ENCODE measurements at regions not wholly inside any gene's neighbourhood (a gene's known extent, or its start where the extent isn't known, plus 50 kb on each side); places are given as distances from the start of the nearest gene placed in this dataset.

DNA sequence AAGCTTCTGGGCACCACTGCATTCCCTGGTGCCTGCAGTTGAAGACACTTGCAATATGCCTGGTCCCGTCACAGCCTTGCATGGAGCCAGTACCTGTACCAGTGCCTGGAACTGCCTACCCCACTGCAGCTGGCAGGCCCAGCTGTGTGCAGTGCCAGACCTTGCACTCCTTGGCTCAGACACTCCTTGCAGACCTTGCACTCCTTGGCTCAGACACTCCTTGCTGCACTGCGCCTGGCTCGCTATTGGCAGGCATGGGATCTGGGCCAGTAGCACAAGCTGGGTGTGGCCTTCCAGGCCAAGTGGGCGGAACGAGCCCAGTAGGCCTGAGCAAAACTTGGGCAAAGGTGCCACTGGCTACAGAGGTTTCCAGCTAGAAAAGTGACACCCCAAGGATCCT is 1189.1 kb downstream of the GRIK2 start:
- Histone ChIP-seq H3K36me3 (no peaks in the 10 kb centered on the region), H3K4me3 (no peak overlapping the region), H3K27ac (no peak overlapping the region), H3K4me1 (no peaks in the 10 kb centered on the region), H3K9me3 (peaks cover 4% of the 10 kb centered on the region), H3K27me3 (no peaks in the 10 kb centered on the region)
- TF ChIP-seq, protein P1, sequence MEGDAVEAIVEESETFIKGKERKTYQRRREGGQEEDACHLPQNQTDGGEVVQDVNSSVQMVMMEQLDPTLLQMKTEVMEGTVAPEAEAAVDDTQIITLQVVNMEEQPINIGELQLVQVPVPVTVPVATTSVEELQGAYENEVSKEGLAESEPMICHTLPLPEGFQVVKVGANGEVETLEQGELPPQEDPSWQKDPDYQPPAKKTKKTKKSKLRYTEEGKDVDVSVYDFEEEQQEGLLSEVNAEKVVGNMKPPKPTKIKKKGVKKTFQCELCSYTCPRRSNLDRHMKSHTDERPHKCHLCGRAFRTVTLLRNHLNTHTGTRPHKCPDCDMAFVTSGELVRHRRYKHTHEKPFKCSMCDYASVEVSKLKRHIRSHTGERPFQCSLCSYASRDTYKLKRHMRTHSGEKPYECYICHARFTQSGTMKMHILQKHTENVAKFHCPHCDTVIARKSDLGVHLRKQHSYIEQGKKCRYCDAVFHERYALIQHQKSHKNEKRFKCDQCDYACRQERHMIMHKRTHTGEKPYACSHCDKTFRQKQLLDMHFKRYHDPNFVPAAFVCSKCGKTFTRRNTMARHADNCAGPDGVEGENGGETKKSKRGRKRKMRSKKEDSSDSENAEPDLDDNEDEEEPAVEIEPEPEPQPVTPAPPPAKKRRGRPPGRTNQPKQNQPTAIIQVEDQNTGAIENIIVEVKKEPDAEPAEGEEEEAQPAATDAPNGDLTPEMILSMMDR (IDR thresholded peaks at IDR 0.05), result no peak
- TF ChIP-seq POLR2AphosphoS5 (IDR thresholded peaks at IDR 0.05) (no peak), POLR2A (IDR thresholded peaks at IDR 0.05) (no peak), EP300 (IDR thresholded peaks at IDR 0.05) (no peak)
- WGBS, result 88% methylated on average over 5 of the region's 5 CpGs
- no peak for DNase-seq (ENCODE audit: low spot score in 2 of 2)

DNA sequence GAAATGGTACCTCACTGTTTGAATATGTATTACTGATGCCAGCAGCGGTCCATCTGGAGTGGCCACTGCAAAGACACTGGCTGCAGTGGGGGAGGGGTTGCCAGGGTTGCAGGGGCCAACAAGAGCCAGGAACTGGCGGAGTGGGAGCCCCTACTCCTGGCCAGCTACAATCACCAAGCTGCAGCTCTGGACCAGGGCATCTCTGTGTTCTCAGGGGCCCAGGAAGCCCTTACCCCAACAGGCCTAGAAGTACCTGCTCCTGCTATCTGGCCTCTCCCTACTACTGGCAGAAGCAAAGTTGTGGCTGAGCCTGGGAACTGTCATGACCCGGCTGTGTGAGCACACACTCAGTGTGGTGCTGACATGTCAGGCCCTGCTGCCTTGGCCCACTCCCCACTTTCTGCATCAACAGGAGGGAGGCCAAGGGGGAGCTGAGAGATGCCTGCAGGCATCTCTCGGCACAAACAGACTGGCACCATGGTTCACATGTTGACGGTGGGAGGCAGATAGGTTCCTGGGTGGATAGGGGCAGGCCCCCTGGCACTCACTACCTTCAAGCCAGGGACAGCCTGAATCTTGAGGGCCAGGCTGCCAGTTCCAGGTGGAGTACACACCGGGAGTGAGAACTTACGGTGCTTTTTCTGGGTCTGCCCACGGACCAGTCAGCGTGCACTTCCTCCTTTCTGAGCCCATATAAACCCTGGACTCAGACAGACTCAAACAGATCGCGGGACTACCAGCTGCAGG is 1188.0 kb downstream of the GRIK2 start:
- H3K9me3 ChIP-seq, result peaks cover 4% of the 10 kb centered on the region
- TF ChIP-seq, protein P1 (IDR thresholded peaks at IDR 0.05), result no peak
- TF ChIP-seq POLR2AphosphoS5 (IDR thresholded peaks at IDR 0.05) (no peak), POLR2A (IDR thresholded peaks at IDR 0.05) (no peak), EP300 (IDR thresholded peaks at IDR 0.05) (no peak)
- H3K4me1 ChIP-seq, result no peaks in the 10 kb centered on the region
- H3K36me3 ChIP-seq, result no peaks in the 10 kb centered on the region
- no peak for DNase-seq (ENCODE audit: low spot score in 2 of 2)
- H3K27ac ChIP-seq, result no peak overlapping the region
- no peaks in the 10 kb centered on the region for H3K27me3 ChIP-seq
- 84% methylated on average over 8 of the region's 11 CpGs for WGBS
- no peak overlapping the region for H3K4me3 ChIP-seq

DNA sequence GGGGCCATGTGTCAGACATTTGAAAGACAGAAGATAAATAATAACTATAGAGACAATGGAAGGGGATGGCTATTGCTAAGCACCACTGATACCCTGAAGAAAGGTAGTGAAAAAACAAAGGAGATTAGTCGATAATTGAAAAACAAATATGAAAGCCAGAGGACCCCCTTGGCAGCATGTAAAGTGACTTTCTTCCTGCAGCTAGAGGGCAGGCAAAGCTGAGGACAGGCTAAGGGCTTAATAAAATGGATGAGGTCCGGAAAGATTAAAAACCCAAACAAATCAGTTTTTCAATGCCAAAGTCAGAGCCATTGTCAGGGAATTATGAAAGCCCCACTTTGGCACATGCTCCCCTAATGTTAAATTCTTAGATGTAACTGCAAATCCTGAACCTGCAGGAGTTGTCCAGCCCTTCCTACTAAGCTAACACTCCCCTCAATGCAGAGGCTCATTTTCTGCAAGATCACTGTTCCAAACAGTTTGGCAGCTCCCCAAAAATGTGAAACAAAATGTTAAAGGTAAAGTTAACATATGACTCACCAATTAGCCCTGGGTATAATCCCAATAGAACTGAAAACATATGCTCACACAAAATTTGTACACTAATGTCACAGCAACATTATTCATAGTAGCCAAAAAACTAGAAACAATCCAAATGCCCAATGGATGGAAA is 1177.9 kb downstream of the GRIK2 start:
- H3K27ac ChIP-seq, result no peak overlapping the region
- DNase-seq (ENCODE audit: low spot score in 2 of 2), result no peak
- 80% methylated on average over 2 of the region's 2 CpGs for WGBS
- no peaks in the 10 kb centered on the region for H3K4me1 ChIP-seq
- H3K4me3 ChIP-seq, result no peak overlapping the region
- no peak for TF ChIP-seq POLR2A (IDR thresholded peaks at IDR 0.05)
- TF ChIP-seq POLR2AphosphoS5 (IDR thresholded peaks at IDR 0.05), result no peak
- no peaks in the 10 kb centered on the region for H3K9me3 ChIP-seq
- no peaks in the 10 kb centered on the region for H3K27me3 ChIP-seq
- H3K36me3 ChIP-seq, result no peaks in the 10 kb centered on the region

DNA sequence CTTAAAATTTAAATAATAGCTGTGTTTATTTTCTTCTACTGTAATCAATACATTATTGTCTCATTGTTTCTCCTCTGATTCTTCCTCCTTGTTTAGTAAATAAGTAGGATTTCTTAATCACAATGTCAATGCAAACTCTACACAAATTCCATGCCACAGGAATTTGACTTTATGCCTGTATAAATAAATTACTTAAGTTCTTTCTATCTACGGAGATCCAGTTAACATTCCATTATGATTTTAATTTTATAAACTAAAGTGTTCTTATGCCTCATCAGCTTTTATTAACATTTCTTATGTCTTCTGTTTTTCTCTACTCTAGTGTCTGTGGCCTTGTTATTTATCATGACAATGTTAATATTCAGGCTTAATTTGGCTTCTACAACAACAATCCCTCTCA is 1169.2 kb downstream of the GRIK2 start:
- WGBS, result 46% methylated on average over 1 of the region's 1 CpG
- TF ChIP-seq, protein P1 (IDR thresholded peaks at IDR 0.05), result no peak
- TF ChIP-seq POLR2AphosphoS5 (IDR thresholded peaks at IDR 0.05) (no peak), POLR2A (IDR thresholded peaks at IDR 0.05) (no peak), EP300 (IDR thresholded peaks at IDR 0.05) (no peak)
- Histone ChIP-seq H3K27me3 (no peaks in the 10 kb centered on the region), H3K4me3 (no peak overlapping the region), H3K36me3 (no peaks in the 10 kb centered on the region), H3K9me3 (no peaks in the 10 kb centered on the region), H3K27ac (no peak overlapping the region), H3K4me1 (no peaks in the 10 kb centered on the region)
- DNase-seq (ENCODE audit: low spot score in 2 of 2), result no peak

DNA sequence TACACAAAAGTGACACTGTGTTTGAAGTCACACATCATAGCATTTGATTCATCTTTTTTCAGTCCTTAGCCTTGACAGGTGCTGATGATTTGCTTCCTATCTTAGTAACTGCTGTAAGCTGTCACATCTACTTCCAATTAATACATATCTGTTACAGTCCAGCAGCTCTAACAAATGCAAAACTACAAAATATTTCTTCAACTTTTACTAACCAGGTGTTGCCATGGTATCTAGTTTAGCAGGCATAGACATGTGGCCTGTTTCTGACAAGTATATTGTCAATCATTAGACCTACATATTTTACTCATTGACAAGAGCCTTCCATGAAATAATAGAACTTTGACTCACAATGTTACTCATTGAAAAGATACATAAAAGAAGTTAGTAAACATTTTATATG is 1159.7 kb downstream of the GRIK2 start:
- Histone ChIP-seq H3K9me3 (no peaks in the 10 kb centered on the region), H3K27me3 (no peaks in the 10 kb centered on the region), H3K4me1 (no peaks in the 10 kb centered on the region), H3K27ac (no peak overlapping the region), H3K36me3 (no peaks in the 10 kb centered on the region), H3K4me3 (no peak overlapping the region)
- DNase-seq (ENCODE audit: low spot score in 2 of 2), result no peak
- TF ChIP-seq, protein P1 (IDR thresholded peaks at IDR 0.05), result no peak
- no peak for TF ChIP-seq POLR2A (IDR thresholded peaks at IDR 0.05)
- no peak for TF ChIP-seq EP300 (IDR thresholded peaks at IDR 0.05)
- TF ChIP-seq POLR2AphosphoS5 (IDR thresholded peaks at IDR 0.05), result no peak
